ENCODE measurements at regions not wholly inside any gene's neighbourhood (a gene's known extent, or its start where the extent isn't known, plus 50 kb on each side); places are given as distances from the start of the nearest gene placed in this dataset.

- TF ChIP-seq CTCF (IDR thresholded peaks at IDR 0.05; ENCODE audit: borderline replicate concordance, extremely low read depth, insufficient read depth), result no peak
- no peak for FAIRE-seq
- Histone ChIP-seq H3K9me3 (ENCODE audit: control insufficient read depth in 2 of 3, insufficient read depth in 1 of 3, low read length in 3 of 3) (no peaks in the 10 kb centered on the region), H3K27ac (ENCODE audit: low read depth in 2 of 2, low read length in 2 of 2) (no peak overlapping the region), H3K9ac (ENCODE audit: low read length in 3 of 3) (no peak overlapping the region), H3K4me1 (ENCODE audit: control insufficient read depth in 2 of 3, insufficient read depth in 2 of 3, low read depth in 1 of 3, low read length in 3 of 3) (peaks cover 0 to 1% (median 0%) of the 10 kb centered on the region in 3 donors), H3K36me3 (ENCODE audit: control insufficient read depth in 2 of 3, insufficient read depth in 3 of 3, low read length in 3 of 3) (no peaks in the 10 kb centered on the region), H3K27me3 (ENCODE audit: control insufficient read depth, insufficient read depth, low read length) (no peaks in the 10 kb centered on the region), H3K4me3 (ENCODE audit: low read length in 3 of 3) (no peak overlapping the region)
- intact Hi-C loops (cut with DNase I), result no loop called here
- no peak for DNase-seq
Measured at GRCh38 chr21:39077876-39078275, 105.4 kb downstream of the PSMG1 start.

- no peaks in the 10 kb centered on the region for H3K36me3 ChIP-seq (ENCODE audit: control insufficient read depth in 2 of 3, insufficient read depth in 3 of 3, low read length in 3 of 3)
- DNase-seq (no peak), FAIRE-seq (no peak)
- H3K9me3 ChIP-seq (ENCODE audit: control insufficient read depth in 2 of 3, insufficient read depth in 1 of 3, low read length in 3 of 3), result no peaks in the 10 kb centered on the region
- TF ChIP-seq CTCF (IDR thresholded peaks at IDR 0.05; ENCODE audit: borderline replicate concordance, extremely low read depth, insufficient read depth), result no peak
- no peaks in the 10 kb centered on the region for H3K27me3 ChIP-seq (ENCODE audit: control insufficient read depth, insufficient read depth, low read length)
- no peak overlapping the region for H3K27ac ChIP-seq (ENCODE audit: low read depth in 2 of 2, low read length in 2 of 2)
- peaks cover 0 to 6% (median 0%) of the 10 kb centered on the region in 3 donors for H3K4me1 ChIP-seq (ENCODE audit: control insufficient read depth in 2 of 3, insufficient read depth in 2 of 3, low read depth in 1 of 3, low read length in 3 of 3)
- intact Hi-C loops (cut with DNase I), result no loop called here
- no peak overlapping the region for H3K9ac ChIP-seq (ENCODE audit: low read length in 3 of 3)
- no peak overlapping the region for H3K4me3 ChIP-seq (ENCODE audit: low read length in 3 of 3)
Measured at GRCh38 chr21:39074508-39074907, 108.7 kb downstream of the PSMG1 start.

GRCh38 chr21:39073717-39074116 lies 109.5 kb downstream of the PSMG1 start:
- no peak overlapping the region for H3K27ac ChIP-seq (ENCODE audit: low read depth in 2 of 2, low read length in 2 of 2)
- H3K9me3 ChIP-seq (ENCODE audit: control insufficient read depth in 2 of 3, insufficient read depth in 1 of 3, low read length in 3 of 3), result no peaks in the 10 kb centered on the region
- H3K9ac ChIP-seq (ENCODE audit: low read length in 3 of 3), result no peak overlapping the region
- FAIRE-seq (no peak), DNase-seq (no peak)
- H3K36me3 ChIP-seq (ENCODE audit: control insufficient read depth in 2 of 3, insufficient read depth in 3 of 3, low read length in 3 of 3), result no peaks in the 10 kb centered on the region
- TF ChIP-seq CTCF (IDR thresholded peaks at IDR 0.05; ENCODE audit: borderline replicate concordance, extremely low read depth, insufficient read depth), result no peak
- no peaks in the 10 kb centered on the region for H3K27me3 ChIP-seq (ENCODE audit: control insufficient read depth, insufficient read depth, low read length)
- peaks cover 0 to 6% (median 0%) of the 10 kb centered on the region in 3 donors for H3K4me1 ChIP-seq (ENCODE audit: control insufficient read depth in 2 of 3, insufficient read depth in 2 of 3, low read depth in 1 of 3, low read length in 3 of 3)
- H3K4me3 ChIP-seq (ENCODE audit: low read length in 3 of 3), result no peak overlapping the region
- intact Hi-C loops (cut with DNase I), result no loop called here

- Histone ChIP-seq H3K36me3 (ENCODE audit: control insufficient read depth in 2 of 3, insufficient read depth in 3 of 3, low read length in 3 of 3) (no peaks in the 10 kb centered on the region), H3K27me3 (ENCODE audit: control insufficient read depth, insufficient read depth, low read length) (no peaks in the 10 kb centered on the region), H3K4me1 (ENCODE audit: control insufficient read depth in 2 of 3, insufficient read depth in 2 of 3, low read depth in 1 of 3, low read length in 3 of 3) (peaks cover 0 to 6% (median 0%) of the 10 kb centered on the region in 3 donors), H3K9me3 (ENCODE audit: control insufficient read depth in 2 of 3, insufficient read depth in 1 of 3, low read length in 3 of 3) (no peaks in the 10 kb centered on the region), H3K27ac (ENCODE audit: low read depth in 2 of 2, low read length in 2 of 2) (no peak overlapping the region), H3K9ac (ENCODE audit: low read length in 3 of 3) (no peak overlapping the region), H3K4me3 (ENCODE audit: low read length in 3 of 3) (no peak overlapping the region)
- no peak for DNase-seq
- no peak for FAIRE-seq
- intact Hi-C loops (cut with DNase I), result no loop called here
- TF ChIP-seq CTCF (IDR thresholded peaks at IDR 0.05; ENCODE audit: borderline replicate concordance, extremely low read depth, insufficient read depth), result no peak
Measured at GRCh38 chr21:39073063-39073462, 110.2 kb downstream of the PSMG1 start.

All from kidney (tissue), 13 donors.